GM23248 (cell line): ENCODE measurements at regions not wholly inside any gene's neighbourhood (a gene's known extent, or its start where the extent isn't known, plus 50 kb on each side); places are given as distances from the start of the nearest gene placed in this dataset.

ENCODE experiments used
- EZH2 ChIP-seq: fragments of 200-600 bp; sonication (generic); IDR thresholded peaks from 2 replicates; pipeline ENCODE4 v1.6.1; 2018; ENCODE audit warnings: antibody characterized with exemption, mild to moderate bottlenecking; ENCODE audit not compliant: insufficient read depth, poor library complexity, severe bottlenecking
- EZH2phosphoT487 ChIP-seq: fragments of 200-600 bp; sonication (generic); IDR thresholded peaks from 2 replicates; pipeline ENCODE4 v1.6.1; 2018; ENCODE audit warnings: antibody characterized with exemption, moderate library complexity, mild to moderate bottlenecking, low read depth; ENCODE audit not compliant: insufficient read depth

DNA sequence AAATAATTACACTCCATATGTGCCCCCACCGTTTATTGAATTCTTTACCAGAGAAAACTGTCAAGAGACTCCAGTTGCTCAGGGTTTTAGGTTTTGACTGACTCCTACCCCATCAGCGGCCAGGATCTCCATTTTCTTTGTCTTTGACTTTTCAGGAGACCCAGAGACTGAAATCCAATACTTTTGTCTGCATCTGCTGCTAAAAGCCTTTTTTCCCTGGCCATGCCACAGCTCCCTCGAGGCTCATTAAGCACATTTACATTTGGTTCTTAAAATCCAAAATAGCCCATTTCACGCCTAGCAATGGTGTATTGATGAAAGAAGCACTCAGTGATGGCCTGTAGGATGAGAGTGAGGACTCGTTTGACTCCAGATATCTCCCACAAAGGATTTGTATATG is 332.6 kb upstream of the ACVR2A start:
- TF ChIP-seq EZH2 (no peak), EZH2phosphoT487 (no peak)
